IMR-90 (cell line): ENCODE measurements at regions not wholly inside any gene's neighbourhood (a gene's known extent, or its start where the extent isn't known, plus 50 kb on each side); places are given as distances from the start of the nearest gene placed in this dataset.

ENCODE experiments used
- ATAC-seq: fragments of 200-7000 bp; cut with Tn5 transposase; 2 replicates; pipeline ENCODE4 v1.9.1; 2020; ENCODE audit warnings: low read depth, mild to moderate bottlenecking, moderate library complexity
- BruUV-seq: library from RNA; stranded (reverse); fragments of 400-500 nt; replicated peaks from 2 replicates; lab custom pipeline; 2021; lab: Mats Ljungman, UMichigan
- CTCF ChIA-PET: fragments of 300-600 bp; formaldehyde crosslinking; extraction: SDS; loops from one replicate; lab custom pipeline; 2021; ENCODE audit warnings: antibody characterized with exemption; lab: Yijun Ruan, JAX
- POLR2A ChIA-PET: fragments of 300-600 bp; sonication (Branson Sonifier 250); formaldehyde crosslinking; loops from one replicate; lab custom pipeline; 2022; ENCODE audit warnings: antibody characterized with exemption; ENCODE audit not compliant: unreplicated experiment; lab: Charles Lee
- DNase-seq: peaks from one replicate; pipeline ENCODE4 v3.0.0; 2013
- H2AFZ ChIP-seq: replicated peaks from 2 replicates; pipeline ENCODE3; 2013; ENCODE audit warnings: low read length, mild to moderate bottlenecking; ENCODE audit not compliant: poor library complexity
- H2AK5ac ChIP-seq: 2 replicates; pipeline ENCODE4 v1.6.1; 2013; ENCODE audit warnings: low read depth, low read length, inconsistent platforms
- H2AK9ac ChIP-seq: replicated peaks from 2 replicates; pipeline ENCODE3; 2013; ENCODE audit warnings: mild to moderate bottlenecking, low read depth, low read length, moderate library complexity; ENCODE audit not compliant: poor library complexity
- H2BK120ac ChIP-seq: 2 replicates; pipeline ENCODE4 v1.6.1; 2013; ENCODE audit warnings: low read depth, low read length, inconsistent platforms
- H2BK15ac ChIP-seq: 3 replicates; pipeline ENCODE4 v1.6.1; 2013; ENCODE audit warnings: low read depth, low read length, inconsistent platforms
- H2BK20ac ChIP-seq: 2 replicates; pipeline ENCODE4 v1.6.1; 2013; ENCODE audit warnings: low read depth, mild to moderate bottlenecking, inconsistent platforms, low read length, moderate library complexity
- H2BK5ac ChIP-seq: 2 replicates; pipeline ENCODE4 v1.6.1; 2013; ENCODE audit warnings: mild to moderate bottlenecking, low read depth, low read length, inconsistent platforms; ENCODE audit not compliant: poor library complexity, severe bottlenecking
- H3K14ac ChIP-seq: replicated peaks from 2 replicates; pipeline ENCODE4 v1.6.1; 2013; ENCODE audit warnings: low read depth, low read length, inconsistent platforms
- H3K18ac ChIP-seq: 2 replicates; pipeline ENCODE4 v1.6.1; 2013; ENCODE audit warnings: low read depth, low read length, control low read depth
- H3K23ac ChIP-seq: 2 replicates; pipeline ENCODE4 v1.6.1; 2013; ENCODE audit warnings: low read depth, low read length, inconsistent platforms
- H3K27ac ChIP-seq: 2 replicates; pipeline ENCODE4 v1.5.1; 2013; ENCODE audit warnings: mild to moderate bottlenecking, control low read depth, low read length; ENCODE audit not compliant: insufficient read depth
- H3K27me3 ChIP-seq: 2 replicates; pipeline ENCODE4 v1.6.1; 2013; ENCODE audit warnings: low read length; ENCODE audit not compliant: control insufficient read depth, insufficient read depth
- H3K36me3 ChIP-seq: 2 replicates; pipeline ENCODE4 v1.6.1; 2013; ENCODE audit warnings: low read length, mixed read lengths; ENCODE audit not compliant: control insufficient read depth, insufficient read depth
- H3K4ac ChIP-seq: 2 replicates; pipeline ENCODE4 v1.6.1; 2013; ENCODE audit warnings: low read depth, low read length, inconsistent platforms
- H3K4me1 ChIP-seq: 2 replicates; pipeline ENCODE4 v1.6.1; 2013; ENCODE audit warnings: low read length, mixed read lengths; ENCODE audit not compliant: control insufficient read depth, insufficient read depth
- H3K4me2 ChIP-seq: 2 replicates; pipeline ENCODE4 v1.6.1; 2013; ENCODE audit warnings: low read depth, mild to moderate bottlenecking, control low read depth, low read length, moderate library complexity
- H3K4me3 ChIP-seq: 2 replicates; pipeline ENCODE4 v1.5.1; 2013; ENCODE audit warnings: low read depth, mild to moderate bottlenecking, control low read depth, low read length, moderate library complexity; ENCODE audit not compliant: insufficient read depth
- H3K56ac ChIP-seq: 2 replicates; pipeline ENCODE4 v1.6.1; 2013; ENCODE audit warnings: low read length, inconsistent platforms; ENCODE audit not compliant: insufficient read depth; ENCODE audit errors: extremely low read depth
- H3K79me1 ChIP-seq, 2 experiments: 2 replicates each; pipeline ENCODE4 v1.6.1; 2013; ENCODE audit warnings: low read length in 2 of 2, inconsistent platforms in 1 of 2, low read depth in 1 of 2
- H3K9ac ChIP-seq: 2 replicates; pipeline ENCODE4 v1.6.1; 2013; ENCODE audit warnings: low read depth, low read length, control low read depth
- H3K9me1 ChIP-seq: 2 replicates; pipeline ENCODE4 v1.6.1; 2013; ENCODE audit warnings: low read length, inconsistent platforms; ENCODE audit not compliant: insufficient read depth
- H3K9me3 ChIP-seq: 2 replicates; pipeline ENCODE4 v1.6.1; 2013; ENCODE audit warnings: low read length; ENCODE audit not compliant: control insufficient read depth, insufficient read depth
- H4K20me1 ChIP-seq: 2 replicates; pipeline ENCODE4 v1.6.1; 2013; ENCODE audit warnings: low read length, inconsistent platforms; ENCODE audit not compliant: insufficient read depth
- H4K5ac ChIP-seq: 2 replicates; pipeline ENCODE4 v1.6.1; 2013; ENCODE audit warnings: mild to moderate bottlenecking, low read depth, low read length, control low read depth
- H4K8ac ChIP-seq, 2 experiments: 2 replicates each; pipeline ENCODE4 v1.6.1; 2013; ENCODE audit warnings: low read depth in 2 of 2, low read length in 2 of 2, control low read depth in 1 of 2, inconsistent platforms in 1 of 2
- H4K91ac ChIP-seq: 2 replicates; pipeline ENCODE4 v1.6.1; 2013; ENCODE audit warnings: low read depth, low read length, inconsistent platforms; ENCODE audit not compliant: insufficient read depth
- BHLHE40 ChIP-seq: fragments of 150-350 bp; IDR thresholded peaks from 2 replicates; pipeline ENCODE4 v1.6.1; 2016; ENCODE audit warnings: mild to moderate bottlenecking, low read depth, low read length
- CEBPB ChIP-seq: IDR thresholded peaks from 2 replicates; pipeline ENCODE4 v1.6.1; 2012; ENCODE audit warnings: low read depth, low read length, improper control_type of control experiment
- CHD1 ChIP-seq: IDR thresholded peaks from 2 replicates; pipeline ENCODE4 v1.6.1; 2012; ENCODE audit warnings: low read depth, low read length, improper control_type of control experiment
- ELK1 ChIP-seq: fragments of 150-350 bp; IDR thresholded peaks from 2 replicates; pipeline ENCODE4 v1.6.1; 2016; ENCODE audit warnings: low read depth, mild to moderate bottlenecking, low read length, moderate library complexity, borderline replicate concordance
- MAFK ChIP-seq: IDR thresholded peaks from 2 replicates; pipeline ENCODE4 v1.6.1; 2012; ENCODE audit warnings: low read depth, low read length, improper control_type of control experiment
- MXI1 ChIP-seq: IDR thresholded peaks from 2 replicates; pipeline ENCODE4 v1.6.1; 2012; ENCODE audit warnings: low read depth, mild to moderate bottlenecking, low read length, moderate library complexity, borderline replicate concordance
- NFE2L2 ChIP-seq: fragments of 150-350 bp; IDR thresholded peaks from 2 replicates; pipeline ENCODE4 v1.6.1; 2016; ENCODE audit warnings: low read depth, mild to moderate bottlenecking, low read length
- POLR2A ChIP-seq: IDR thresholded peaks from 2 replicates; pipeline ENCODE4 v1.6.1; 2012; ENCODE audit warnings: mild to moderate bottlenecking, low read depth, low read length
- RAD21 ChIP-seq: IDR thresholded peaks from 2 replicates; pipeline ENCODE4 v1.6.1; 2012; ENCODE audit warnings: low read length, improper control_type of control experiment
- RFX5 ChIP-seq: IDR thresholded peaks from 2 replicates; pipeline ENCODE4 v1.8.0; 2012; ENCODE audit warnings: low read depth, mild to moderate bottlenecking, low read length, moderate library complexity
- SMC3 ChIP-seq: fragments of 150-350 bp; IDR thresholded peaks from 2 replicates; pipeline ENCODE4 v1.6.1; 2016; ENCODE audit warnings: low read depth, mild to moderate bottlenecking, antibody characterized with exemption, low read length, moderate library complexity
- USF2 ChIP-seq: fragments of 150-350 bp; IDR thresholded peaks from 2 replicates; pipeline ENCODE4 v1.6.1; 2017; ENCODE audit warnings: mild to moderate bottlenecking, antibody characterized with exemption, low read length, low read depth
- WGBS, 2 experiments: methylation state at CpG; one replicate each; pipeline versions ENCODE4 v1.1.5 to v1.1.7; 2013; ENCODE audit warnings: missing lambda C conversion rate in 2 of 2; ENCODE audit not compliant: insufficient read length in 1 of 2; ENCODE audit errors: extremely low coverage in 2 of 2; 5-methylcytosine and 5-hydroxymethylcytosine counted together
- dilution Hi-C: fragments of 300-500 bp; cut with HindIII; formaldehyde crosslinking; loops from one replicate; pipeline ENCODE4 v1.14.3; 2018; ENCODE audit warnings: low sequenced_read_pairs; ENCODE audit not compliant: unreplicated experiment
- in situ Hi-C: fragments of 300-500 bp; cut with MboI; formaldehyde crosslinking; loops from 3 replicates; pipeline ENCODE4 v1.14.3; 2019; ENCODE audit warnings: low sequenced_read_pairs, inconsistent platforms, mixed read lengths
- intact Hi-C: fragments of 100-400 bp; cut with micrococcal nuclease; formaldehyde crosslinking; loops from 2 replicates; pipeline ENCODE4 v1.10.0; 2022
- TF ChIP-seq, protein P1 (sequence below): conservative IDR thresholded peaks from 2 replicates; pipeline ENCODE4 v1.5.1; 2012; ENCODE audit warnings: mild to moderate bottlenecking, low read depth, low read length, improper control_type of control experiment

GRCh38 chr4:104772849-104773248 is 278.2 kb upstream of the CXXC4 start:
- H2BK20ac ChIP-seq, result no peak overlapping the region
- H3K27me3 ChIP-seq, result no peaks in the 10 kb centered on the region
- no peaks in the 10 kb centered on the region for H4K20me1 ChIP-seq
- WGBS, 2 experiments, result no CpG with 5 or more reads among the region's 1 CpG
- no peaks in the 10 kb centered on the region for H3K9me1 ChIP-seq
- intact Hi-C loops (no loop called here), dilution Hi-C loops (no loop called here), in situ Hi-C loops (no loop called here)
- ATAC-seq, result no peak
- no peak overlapping the region for H2AK5ac ChIP-seq
- no peak overlapping the region for H3K14ac ChIP-seq
- H2AK9ac ChIP-seq, result no peak overlapping the region
- H3K79me1 ChIP-seq, result no peaks in the 10 kb centered on the region
- no peak overlapping the region for H3K23ac ChIP-seq
- H3K56ac ChIP-seq, result no peak overlapping the region
- no peak overlapping the region for H3K4me3 ChIP-seq
- no peak overlapping the region for H2BK120ac ChIP-seq
- H2BK5ac ChIP-seq, result no peak overlapping the region
- H3K27ac ChIP-seq, result no peak overlapping the region
- no peak overlapping the region for H2BK15ac ChIP-seq
- H3K4me1 ChIP-seq, result no peaks in the 10 kb centered on the region
- no peaks in the 10 kb centered on the region for H3K36me3 ChIP-seq
- CTCF ChIA-PET, result no interaction called here
- H3K4ac ChIP-seq, result no peak overlapping the region
- TF ChIP-seq ELK1 (no peak), MAFK (no peak), SMC3 (no peak), USF2 (no peak), RFX5 (no peak), POLR2A (no peak), BHLHE40 (no peak), MXI1 (no peak), RAD21 (no peak), NFE2L2 (no peak), CEBPB (no peak), CHD1 (no peak)
- TF ChIP-seq, protein P1, sequence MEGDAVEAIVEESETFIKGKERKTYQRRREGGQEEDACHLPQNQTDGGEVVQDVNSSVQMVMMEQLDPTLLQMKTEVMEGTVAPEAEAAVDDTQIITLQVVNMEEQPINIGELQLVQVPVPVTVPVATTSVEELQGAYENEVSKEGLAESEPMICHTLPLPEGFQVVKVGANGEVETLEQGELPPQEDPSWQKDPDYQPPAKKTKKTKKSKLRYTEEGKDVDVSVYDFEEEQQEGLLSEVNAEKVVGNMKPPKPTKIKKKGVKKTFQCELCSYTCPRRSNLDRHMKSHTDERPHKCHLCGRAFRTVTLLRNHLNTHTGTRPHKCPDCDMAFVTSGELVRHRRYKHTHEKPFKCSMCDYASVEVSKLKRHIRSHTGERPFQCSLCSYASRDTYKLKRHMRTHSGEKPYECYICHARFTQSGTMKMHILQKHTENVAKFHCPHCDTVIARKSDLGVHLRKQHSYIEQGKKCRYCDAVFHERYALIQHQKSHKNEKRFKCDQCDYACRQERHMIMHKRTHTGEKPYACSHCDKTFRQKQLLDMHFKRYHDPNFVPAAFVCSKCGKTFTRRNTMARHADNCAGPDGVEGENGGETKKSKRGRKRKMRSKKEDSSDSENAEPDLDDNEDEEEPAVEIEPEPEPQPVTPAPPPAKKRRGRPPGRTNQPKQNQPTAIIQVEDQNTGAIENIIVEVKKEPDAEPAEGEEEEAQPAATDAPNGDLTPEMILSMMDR, result no peak
- H3K9me3 ChIP-seq, result no peaks in the 10 kb centered on the region
- no peak overlapping the region for H4K5ac ChIP-seq
- DNase-seq, result no peak
- H3K9ac ChIP-seq, result no peak overlapping the region
- no TSS peak for BruUV-seq
- H3K4me2 ChIP-seq, result no peak overlapping the region
- H4K8ac ChIP-seq, result no peak overlapping the region
- no peak overlapping the region for H2AFZ ChIP-seq
- H4K91ac ChIP-seq, result no peak overlapping the region
- POLR2A ChIA-PET, result no interaction called here
- H3K18ac ChIP-seq, result no peak overlapping the region
